SK-N-SH (cell line): ENCODE measurements at regions not wholly inside any gene's neighbourhood (a gene's known extent, or its start where the extent isn't known, plus 50 kb on each side); places are given as distances from the start of the nearest gene placed in this dataset.
"Not testable (repeated sequence)": the region's sequence is repeated elsewhere in the genome, so short reads cannot be mapped to it uniquely, and the experiment has no call there.

Experiments used
- CTCF ChIA-PET: fragments of 300-600, 350-600 bp; formaldehyde crosslinking; extraction: SDS; loops from one replicate; lab custom pipeline; 2021; lab: Yijun Ruan, JAX
- POLR2A ChIA-PET: fragments of 350-600 bp; sonication (Branson Sonifier 250); formaldehyde crosslinking; extraction: SDS; loops from one replicate; lab custom pipeline; 2020; ENCODE audit warnings: antibody characterized with exemption, inconsistent platforms; lab: Yijun Ruan, JAX
- DNase-seq: peaks from one replicate; pipeline ENCODE4 v3.0.0; 2012
- H2AFZ ChIP-seq: fragments of 200-600 bp; sonication (generic); 2 replicates; pipeline ENCODE4 v1.8.1; 2016; ENCODE audit warnings: antibody characterized with exemption, mild to moderate bottlenecking, low read depth
- H3F3A ChIP-seq: fragments of 200-600 bp; sonication (generic); replicated peaks from 2 replicates; pipeline ENCODE3; 2016; ENCODE audit warnings: antibody characterized with exemption, mild to moderate bottlenecking; ENCODE audit not compliant: insufficient read depth
- H3K27ac ChIP-seq, 2 experiments: fragments of 200-500 bp in 1 of 2; fragments of 200-600 bp in 1 of 2; sonication (Bioruptor generic) in 1 of 2; sonication (generic), shearing (Covaris generic) in 1 of 2; 2 replicates each; pipeline versions ENCODE4 v1.5.1 to v1.6.1; 2014 to 2016; ENCODE audit warnings: low read depth in 2 of 2, inconsistent platforms in 1 of 2, low read length in 1 of 2, mild to moderate bottlenecking in 1 of 2, mixed read lengths in 1 of 2
- H3K27me3 ChIP-seq: fragments of 200-600 bp; sonication (generic), shearing (Covaris generic); 2 replicates; pipeline ENCODE4 v1.6.1; 2016; ENCODE audit warnings: mixed run types; ENCODE audit not compliant: insufficient read depth
- H3K36me3 ChIP-seq, 2 experiments: fragments of 200-500 bp in 1 of 2; fragments of 200-600 bp in 1 of 2; sonication (Bioruptor generic) in 1 of 2; sonication (generic) in 1 of 2; replicated peaks in 1 of 2; 2 replicates each; pipeline versions ENCODE3 to v1.5.1; 2014 to 2016; ENCODE audit warnings: low read length in 1 of 2, mild to moderate bottlenecking in 1 of 2; ENCODE audit not compliant: insufficient read depth in 2 of 2, control insufficient read depth in 1 of 2
- H3K4me1 ChIP-seq, 2 experiments: fragments of 200-500 bp in 1 of 2; fragments of 200-600 bp in 1 of 2; sonication (Bioruptor generic) in 1 of 2; sonication (generic), shearing (Covaris generic) in 1 of 2; 2 replicates each; pipeline versions ENCODE4 v1.5.1 to v1.6.1; 2014 to 2016; ENCODE audit warnings: low read depth in 1 of 2, low read length in 1 of 2, mixed run types in 1 of 2; ENCODE audit not compliant: insufficient read depth in 2 of 2, control insufficient read depth in 1 of 2
- H3K4me2 ChIP-seq: fragments of 200-600 bp; sonication (generic), shearing (Covaris generic); 2 replicates; pipeline ENCODE4 v1.6.1; 2017; ENCODE audit warnings: mixed run types
- H3K4me3 ChIP-seq, 2 experiments: fragments of 200-500 bp in 1 of 2; fragments of 200-600 bp in 1 of 2; sonication (Bioruptor generic) in 1 of 2; sonication (generic), shearing (Covaris generic) in 1 of 2; 2 replicates each; pipeline versions ENCODE4 v1.5.1 to v1.8.1; 2014 to 2016; ENCODE audit warnings: low read depth in 2 of 2, inconsistent platforms in 1 of 2, low read length in 1 of 2, mild to moderate bottlenecking in 1 of 2, mixed read lengths in 1 of 2, moderate library complexity in 1 of 2
- H3K79me2 ChIP-seq: fragments of 200-600 bp; sonication (generic); 2 replicates; pipeline ENCODE4 v1.8.1; 2017; ENCODE audit warnings: mild to moderate bottlenecking; ENCODE audit not compliant: insufficient read depth
- H3K9ac ChIP-seq: fragments of 200-600 bp; sonication (generic); 2 replicates; pipeline ENCODE4 v1.6.1; 2017; ENCODE audit warnings: mixed run types
- H3K9me2 ChIP-seq: fragments of 200-600 bp; sonication (generic); 2 replicates; pipeline ENCODE4 v1.6.1; 2017; ENCODE audit warnings: mixed run types
- H3K9me3 ChIP-seq: fragments of 200-600 bp; sonication (generic); 2 replicates; pipeline ENCODE4 v1.6.1; 2017; ENCODE audit warnings: mixed run types, mild to moderate bottlenecking, moderate library complexity
- H4K20me1 ChIP-seq: fragments of 200-600 bp; sonication (generic); 2 replicates; pipeline ENCODE4 v1.6.1; 2017; ENCODE audit warnings: mild to moderate bottlenecking, mixed run types; ENCODE audit not compliant: insufficient read depth
- CHD2 ChIP-seq: fragments of 150-350 bp; IDR thresholded peaks from 2 replicates; pipeline ENCODE4 v1.6.1; 2018; ENCODE audit warnings: low read length; ENCODE audit not compliant: partially characterized antibody
- CTCF ChIP-seq: fragments of 200-600 bp; sonication (generic); IDR thresholded peaks from 2 replicates; pipeline ENCODE4 v1.6.1; 2017; ENCODE audit warnings: antibody characterized with exemption, mild to moderate bottlenecking, moderate library complexity
- FOXJ3 ChIP-seq: sonication (generic); formaldehyde crosslinking; IDR thresholded peaks from 2 replicates; pipeline ENCODE4 v1.5.1; 2020; ENCODE audit warnings: mild to moderate bottlenecking, missing genetic modification reagents
- IRF3 ChIP-seq: fragments of 150-350 bp; IDR thresholded peaks from 2 replicates; pipeline ENCODE4 v1.6.1; 2016; ENCODE audit warnings: mild to moderate bottlenecking, low read depth, low read length
- JUND ChIP-seq: IDR thresholded peaks from 2 replicates; pipeline ENCODE4 v1.4.0; 2012
- NFIC ChIP-seq: IDR thresholded peaks from 2 replicates; pipeline ENCODE4 v1.4.0; 2012; ENCODE audit warnings: borderline replicate concordance
- NRF1 ChIP-seq: IDR thresholded peaks from 2 replicates; pipeline ENCODE4 v1.6.1; 2012; ENCODE audit warnings: low read depth, mild to moderate bottlenecking, low read length
- RAD21 ChIP-seq: IDR thresholded peaks from 2 replicates; pipeline ENCODE4 v1.6.1; 2012; ENCODE audit warnings: mild to moderate bottlenecking, low read length
- RFX5 ChIP-seq: IDR thresholded peaks from 2 replicates; pipeline ENCODE4 v1.6.1; 2012; ENCODE audit warnings: mild to moderate bottlenecking, improper control_type of control experiment, low read length
- RXRA ChIP-seq: IDR thresholded peaks from 2 replicates; pipeline ENCODE4 v1.4.0; 2012; ENCODE audit warnings: low read depth, mild to moderate bottlenecking, borderline replicate concordance
- TAF1 ChIP-seq: IDR thresholded peaks from 2 replicates; pipeline ENCODE4 v1.6.1; 2012; ENCODE audit warnings: low read depth, mild to moderate bottlenecking, low read length, moderate library complexity, borderline replicate concordance
- TEAD4 ChIP-seq: IDR thresholded peaks from 2 replicates; pipeline ENCODE4 v1.4.0; 2012; ENCODE audit warnings: mild to moderate bottlenecking, borderline replicate concordance; ENCODE audit not compliant: insufficient read depth
- YY1 ChIP-seq: IDR thresholded peaks from 2 replicates; pipeline ENCODE4 v1.4.0; 2012; ENCODE audit warnings: low read depth, mild to moderate bottlenecking
- WGBS: methylation state at CpG from one replicate; pipeline ENCODE4 v1.1.6; 2017; ENCODE audit warnings: low lambda C conversion rate; 5-methylcytosine and 5-hydroxymethylcytosine counted together

GRCh38 chr13:85982102-85982501, 182.9 kb upstream of the SLITRK6 start:
- TF ChIP-seq RXRA (no peak), IRF3 (no peak), RFX5 (no peak), RAD21 (no peak), NRF1 (no peak), FOXJ3 (no peak), YY1 (no peak)
- POLR2A ChIA-PET, result no interaction called here
- Histone ChIP-seq H3K9ac (no peak overlapping the region), H4K20me1 (no peaks in the 10 kb centered on the region), H3F3A (no peaks in the 10 kb centered on the region), H3K27ac (no peak overlapping the region), H3K9me2 (no peaks in the 10 kb centered on the region), H3K36me3 (no peaks in the 10 kb centered on the region), H3K79me2 (no peaks in the 10 kb centered on the region), H3K9me3 (no peaks in the 10 kb centered on the region), H3K27me3 (no peaks in the 10 kb centered on the region), H3K4me2 (no peak overlapping the region), H2AFZ (no peak overlapping the region), H3K4me1 (no peaks in the 10 kb centered on the region), H3K4me3 (no peak overlapping the region)
- WGBS, result 57% methylated on average over 3 of the region's 3 CpGs
- CTCF ChIA-PET, result no interaction called here
- no peak for DNase-seq

- H3K79me2 ChIP-seq, H4K20me1 ChIP-seq, H3K27ac ChIP-seq, H3K9me2 ChIP-seq, H3K4me1 ChIP-seq, H3K4me2 ChIP-seq, H3K9me3 ChIP-seq, H3F3A ChIP-seq, H3K27me3 ChIP-seq, H3K36me3 ChIP-seq, H3K9ac ChIP-seq, H2AFZ ChIP-seq, POLR2A ChIA-PET, H3K4me3 ChIP-seq, DNase-seq: not testable (repeated sequence)
- WGBS, result 13% methylated on average over 1 of the region's 1 CpG
- CTCF ChIA-PET, result interaction anchor here (1.2 kb wide), 1 partner anchor 15 kb away, joined by 3 read pairs; no protein-coding TSS in a partner anchor
Measured at GRCh38 chr13:85980447-85980846, 181.2 kb upstream of the SLITRK6 start.

- no peaks in the 10 kb centered on the region for H3K9me2 ChIP-seq
- no peaks in the 10 kb centered on the region for H3K79me2 ChIP-seq
- CTCF ChIA-PET, result no interaction called here
- no peak overlapping the region for H3K27ac ChIP-seq
- H3K9me3 ChIP-seq, result no peaks in the 10 kb centered on the region
- TF ChIP-seq TEAD4 (no peak), CTCF (no peak), JUND (no peak), NFIC (no peak), CHD2 (no peak), TAF1 (no peak)
- TF ChIP-seq, all 33 proteins: peak for 0
- H3K4me3 ChIP-seq, result no peak overlapping the region
- no peaks in the 10 kb centered on the region for H3K4me1 ChIP-seq
- no peaks in the 10 kb centered on the region for H3F3A ChIP-seq
- DNase-seq, result no peak
- H3K27me3 ChIP-seq, result no peaks in the 10 kb centered on the region
- H4K20me1 ChIP-seq, result no peaks in the 10 kb centered on the region
- H3K36me3 ChIP-seq, result no peaks in the 10 kb centered on the region
- WGBS, result 18% methylated on average over 4 of the region's 4 CpGs
- H3K4me2 ChIP-seq, result no peak overlapping the region
- POLR2A ChIA-PET, result no interaction called here
- no peak overlapping the region for H3K9ac ChIP-seq
- H2AFZ ChIP-seq, result no peak overlapping the region
Measured at GRCh38 chr13:85976242-85976641, 177.0 kb upstream of the SLITRK6 start.
